ENCODE measurements at regions not wholly inside any gene's neighbourhood (a gene's known extent, or its start where the extent isn't known, plus 50 kb on each side); places are given as distances from the start of the nearest gene placed in this dataset.
"Not testable (repeated sequence)": the region's sequence is repeated elsewhere in the genome, so short reads cannot be mapped to it uniquely, and the experiment has no call there.

- no peak for DNase-seq (ENCODE audit: low read depth)
Observed at GRCh38 chr2:51335087-51336058, 303.4 kb upstream of the NRXN1 start.

GRCh38 chr2:51329512-51329911 lies 297.6 kb upstream of the NRXN1 start:
- no peak for DNase-seq (ENCODE audit: low read depth)

GRCh38 chr2:51324051-51324450 lies 292.1 kb upstream of the NRXN1 start:
- DNase-seq (ENCODE audit: low read depth): no peak

DNA sequence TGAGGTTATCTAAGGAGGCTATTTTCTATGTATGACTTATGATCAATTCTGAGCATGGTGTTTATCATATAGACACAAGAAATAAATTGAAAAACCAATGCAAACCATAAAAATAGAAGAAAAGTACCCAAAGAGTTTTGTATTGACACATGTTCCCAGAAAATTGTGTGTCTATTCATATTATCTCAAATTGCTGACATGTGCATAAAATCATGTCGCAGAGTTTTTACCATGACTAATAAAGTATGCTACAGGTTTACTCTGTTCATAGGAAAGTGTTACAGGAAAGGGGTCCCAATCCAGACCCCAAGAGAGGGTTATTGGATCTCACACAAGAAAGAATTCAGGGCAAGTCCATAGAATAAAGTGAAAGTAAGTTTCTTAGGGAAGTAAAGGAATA lies 290.7 kb upstream of the NRXN1 start:
- no peak for DNase-seq (ENCODE audit: low read depth)

DNA sequence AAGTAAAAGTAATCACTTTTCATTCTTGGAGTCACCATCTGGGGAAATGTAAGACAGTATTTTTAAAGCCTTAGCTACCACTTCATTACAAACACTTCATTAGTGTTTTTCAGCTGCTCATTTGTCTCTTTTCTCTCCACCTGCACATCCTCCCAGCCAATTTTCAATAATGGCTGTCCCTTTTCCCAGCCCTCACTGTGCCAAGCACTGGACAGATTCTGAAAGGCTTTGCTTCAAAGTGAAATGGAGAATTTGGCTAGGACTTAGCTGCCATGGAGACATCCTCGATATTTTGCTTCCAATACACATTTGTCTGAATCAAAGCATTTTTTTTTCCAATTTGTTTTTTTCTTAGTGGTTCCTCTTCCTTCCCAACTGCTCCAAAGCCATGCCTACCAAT lies 272.4 kb upstream of the NRXN1 start:
- no peak for DNase-seq (ENCODE audit: low read depth)

DNA sequence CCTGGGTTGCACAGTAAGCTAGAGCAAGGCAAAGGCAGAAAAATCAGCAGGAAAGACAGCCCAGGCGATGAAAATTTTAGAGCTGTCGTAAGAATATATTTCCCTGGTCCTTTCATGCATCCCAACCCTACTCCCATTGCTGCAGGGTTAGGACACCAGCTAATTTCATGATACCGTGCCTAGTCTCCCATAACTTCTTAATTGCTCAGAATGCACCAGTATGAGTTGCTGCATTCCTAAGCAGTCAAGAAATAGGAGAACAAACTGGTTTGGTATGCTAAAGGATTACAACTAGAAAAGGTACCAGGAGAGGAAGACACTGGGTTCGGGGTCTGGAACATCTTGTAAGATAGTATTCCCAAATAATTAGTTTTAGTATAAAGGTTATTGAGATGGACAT lies 269.4 kb upstream of the NRXN1 start:
- DNase-seq (ENCODE audit: low read depth): no peak

GRCh38 chr2:51299370-51299769 lies 267.4 kb upstream of the NRXN1 start:
- DNase-seq (ENCODE audit: low read depth): no peak

GRCh38 chr2:51297488-51297887 lies 265.6 kb upstream of the NRXN1 start:
- no peak for DNase-seq (ENCODE audit: low read depth)

DNA sequence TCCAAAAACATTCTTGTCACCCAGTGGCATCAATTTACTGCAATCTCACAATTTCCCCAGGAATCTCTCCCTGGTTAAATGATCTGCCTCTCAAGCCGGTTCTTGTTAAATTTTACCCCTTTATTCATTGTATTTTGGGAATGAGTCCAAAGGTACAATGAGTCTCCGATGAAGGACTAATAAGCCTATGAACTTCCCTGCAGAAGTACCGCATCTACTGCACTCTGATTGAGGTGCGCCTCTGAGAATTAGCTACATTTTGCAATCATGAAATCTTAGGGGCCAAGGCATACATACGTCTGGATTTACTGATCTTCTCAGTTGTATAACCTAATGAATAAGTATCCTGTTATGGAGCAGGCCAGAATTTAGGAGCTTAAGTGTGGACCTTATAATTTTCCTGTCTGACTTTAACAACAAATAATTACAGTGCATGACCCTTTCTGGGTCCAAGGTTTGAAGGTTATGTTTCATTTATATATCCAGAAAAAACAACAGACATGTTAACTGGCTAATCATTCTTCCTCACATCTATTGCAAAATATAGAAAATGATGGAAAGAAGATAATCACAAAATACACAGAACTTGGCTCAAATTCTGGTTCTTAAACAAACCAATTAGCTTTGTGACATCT lies 261.8 kb upstream of the NRXN1 start:
- no peak for DNase-seq (ENCODE audit: low read depth)

DNA sequence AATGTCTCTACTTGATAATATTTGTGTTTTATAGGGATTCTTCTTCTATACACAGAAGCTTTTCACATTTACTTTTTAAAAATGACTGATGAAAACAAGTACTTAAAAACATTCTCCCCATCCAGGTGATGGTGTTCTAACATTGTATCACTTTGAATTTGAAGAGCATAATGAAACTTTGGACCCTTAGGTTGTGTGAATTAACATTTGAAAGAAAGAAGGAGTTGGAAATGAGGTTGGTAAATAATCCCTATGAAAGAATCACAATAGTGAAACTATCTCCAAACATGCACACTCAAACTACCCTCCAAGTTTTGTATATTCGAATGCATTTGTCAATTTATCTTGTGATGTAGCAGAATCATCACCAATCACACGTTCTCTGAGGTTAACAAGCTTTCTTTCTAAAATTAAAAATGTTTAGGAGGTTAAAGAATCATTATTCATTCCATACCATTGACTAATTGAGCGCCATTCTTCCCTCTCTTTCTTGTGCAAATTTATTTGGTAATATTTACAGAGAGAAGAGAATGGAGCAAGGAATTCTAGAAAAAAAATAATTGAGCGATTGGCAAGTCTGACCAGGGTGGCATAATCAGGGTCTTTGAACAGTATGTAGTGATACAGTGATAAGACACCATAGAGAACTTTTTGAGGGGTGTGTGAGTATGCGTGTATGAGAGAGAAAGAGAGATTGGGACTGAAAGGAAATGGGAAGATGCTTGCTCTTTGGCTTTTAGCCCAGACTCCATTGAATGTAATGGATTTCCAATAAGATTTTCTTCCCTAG lies 260.0 kb upstream of the NRXN1 start:
- DNase-seq (ENCODE audit: low read depth): no peak

GRCh38 chr2:51290725-51291124 lies 258.8 kb upstream of the NRXN1 start:
- peak; percentile 2 for DNase-seq (ENCODE audit: low read depth)

GRCh38 chr2:51289045-51289444 lies 257.1 kb upstream of the NRXN1 start:
- DNase-seq (ENCODE audit: low read depth): no peak

- no peak for DNase-seq (ENCODE audit: low read depth)
Observed at GRCh38 chr2:51268191-51268590, 236.3 kb upstream of the NRXN1 start.

DNA sequence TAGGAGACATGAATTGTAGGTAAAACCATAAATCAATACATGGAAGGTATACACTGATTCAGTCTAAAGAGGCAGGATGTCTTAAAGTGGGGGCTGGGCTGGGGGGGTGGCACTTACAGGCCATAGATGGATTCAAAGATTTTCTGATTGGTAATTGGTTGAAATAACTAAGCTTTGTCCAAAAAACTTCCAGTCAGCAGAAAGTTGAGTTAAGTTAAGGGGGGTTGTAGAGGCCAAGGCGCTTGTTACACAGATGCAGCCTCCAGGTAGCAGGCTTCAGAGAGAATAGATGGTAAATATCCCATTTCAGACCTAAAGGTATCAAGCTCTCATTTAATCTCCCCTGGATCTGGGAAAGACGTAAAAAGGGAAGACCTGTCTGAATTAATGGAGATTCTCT lies 233.6 kb upstream of the NRXN1 start:
- no peak for DNase-seq (ENCODE audit: low read depth)

DNA sequence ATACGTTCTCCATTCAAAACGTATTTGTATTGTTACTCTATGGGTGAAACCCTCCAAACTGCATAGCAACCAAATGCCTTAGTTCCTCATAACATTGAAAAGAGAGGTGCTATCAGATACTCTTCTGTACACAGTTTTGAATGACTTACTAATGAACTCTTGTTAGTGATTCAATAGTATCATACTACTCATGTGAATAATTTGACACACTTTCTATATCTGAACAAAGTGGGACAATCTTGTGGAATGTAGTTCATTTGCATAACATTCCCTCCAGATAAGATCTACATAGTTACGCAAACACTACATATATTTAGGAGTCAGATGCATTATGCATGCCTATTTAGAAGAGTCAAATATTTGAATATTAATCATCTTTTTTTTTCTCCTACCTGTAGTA lies 232.0 kb upstream of the NRXN1 start:
- no peak for DNase-seq (ENCODE audit: low read depth)

- DNase-seq (ENCODE audit: low read depth): not testable (repeated sequence)
Observed at GRCh38 chr2:51263101-51263500, 231.2 kb upstream of the NRXN1 start.

DNA sequence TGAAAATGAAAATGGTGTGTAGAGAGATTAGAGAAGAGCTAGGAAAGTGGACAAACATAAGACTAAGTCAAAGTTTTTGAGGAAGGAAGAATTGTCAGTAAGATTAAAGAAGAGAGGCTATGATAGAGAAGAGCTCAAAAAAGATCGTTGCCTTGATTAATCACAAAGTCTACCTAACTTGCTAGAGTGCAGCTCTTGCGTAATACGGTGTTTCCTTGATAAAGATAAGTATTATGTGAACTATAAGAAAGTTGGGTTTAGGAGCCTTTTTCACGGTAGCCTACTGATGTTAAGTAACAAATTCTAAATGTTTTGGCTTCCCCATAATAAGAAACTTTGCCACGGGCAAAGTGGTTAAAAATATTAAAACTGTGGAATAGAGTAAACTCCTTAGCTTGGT lies 226.4 kb upstream of the NRXN1 start:
- no peak for DNase-seq (ENCODE audit: low read depth)

DNA sequence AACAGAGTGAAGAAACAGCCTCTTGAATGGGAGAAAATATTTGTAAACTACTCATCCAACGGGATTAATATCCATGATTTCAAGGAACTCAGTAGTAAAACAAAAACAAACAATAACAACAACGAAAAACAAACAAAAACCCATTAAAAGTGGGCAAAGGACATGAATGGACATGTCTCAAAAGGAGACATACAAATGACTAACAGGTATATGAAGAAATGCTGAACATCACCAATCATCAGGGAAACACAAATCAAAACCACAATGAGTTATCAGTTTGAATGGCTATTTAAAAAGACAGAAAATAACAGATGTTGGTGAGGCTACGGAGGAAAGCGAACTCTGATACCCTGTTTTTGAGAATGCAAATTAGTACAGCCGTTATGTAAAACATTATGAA lies 224.8 kb upstream of the NRXN1 start:
- no peak for DNase-seq (ENCODE audit: low read depth)

DNA sequence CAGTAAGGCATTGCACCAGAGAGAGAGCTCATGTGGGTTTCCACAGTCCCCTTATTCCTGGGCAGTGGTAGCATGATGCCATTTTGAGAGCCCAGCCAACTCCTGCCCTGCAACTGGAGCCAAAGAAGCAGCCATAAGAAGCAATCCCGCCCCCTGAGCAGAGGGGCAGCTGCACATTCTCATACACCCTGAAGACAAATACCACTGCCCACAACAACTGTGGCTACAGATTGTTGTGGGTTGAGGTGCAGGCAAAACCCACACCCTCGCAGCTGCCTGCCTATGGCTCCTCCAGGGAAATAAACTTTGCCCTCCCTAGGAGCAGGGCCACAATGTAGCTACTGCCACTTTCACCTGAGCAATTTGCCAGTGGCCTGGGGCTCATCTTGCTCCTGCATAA lies 219.4 kb upstream of the NRXN1 start:
- DNase-seq (ENCODE audit: low read depth): no peak

DNA sequence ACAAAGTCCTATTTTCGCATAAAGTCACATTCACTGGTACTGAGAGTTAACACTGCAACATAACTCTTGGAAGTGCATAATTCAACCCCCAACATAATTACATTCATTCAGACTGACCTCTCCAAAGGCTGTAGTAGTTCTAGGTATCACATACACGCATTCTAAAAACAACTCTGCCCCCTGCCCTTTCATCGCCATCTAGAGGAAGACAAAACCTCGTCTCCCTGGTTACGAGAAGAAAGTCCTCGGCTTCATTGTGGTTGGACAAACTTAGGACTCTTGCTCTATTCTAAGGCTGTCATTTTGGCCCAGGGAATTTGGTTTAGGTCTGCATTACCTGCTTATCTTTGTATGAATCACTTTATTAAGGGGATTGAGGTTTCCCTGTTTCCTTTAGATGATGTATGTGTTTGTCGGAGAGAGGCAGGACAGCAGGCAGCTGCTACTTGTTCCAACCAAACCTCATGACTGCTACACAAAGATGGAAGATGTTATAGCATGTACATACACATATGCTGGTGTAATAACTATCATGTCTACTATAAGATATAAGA lies 215.4 kb upstream of the NRXN1 start:
- DNase-seq (ENCODE audit: low read depth): no peak

DNA sequence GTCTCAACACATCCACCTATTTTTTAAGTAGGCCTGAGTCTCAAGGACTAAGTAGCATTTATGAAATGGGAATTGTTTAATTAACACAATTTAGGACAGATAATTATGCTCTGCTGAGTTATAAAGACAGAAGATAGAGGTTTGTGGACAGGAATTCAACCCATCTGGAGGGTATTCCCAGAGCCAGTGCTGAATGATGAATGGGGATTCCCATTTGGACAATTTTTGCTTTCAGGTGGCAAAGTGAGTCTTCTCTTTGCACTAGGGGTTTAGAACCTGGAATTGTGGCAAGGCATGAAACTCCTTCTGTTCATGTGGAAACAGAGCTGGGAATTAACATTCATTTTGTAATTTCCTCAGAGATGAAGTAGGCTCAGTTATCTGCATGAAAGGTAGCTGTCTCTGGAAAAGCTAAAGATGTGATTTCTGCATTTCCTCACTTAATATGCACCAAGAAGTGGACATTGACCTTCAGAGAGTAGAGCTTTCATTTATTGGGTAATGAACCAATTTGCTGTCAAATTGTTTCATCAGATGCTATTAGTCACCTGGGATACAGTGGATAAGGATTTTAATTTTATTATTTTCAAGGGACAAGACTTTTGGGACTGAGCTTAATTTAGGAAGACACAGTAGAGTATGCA lies 212.1 kb upstream of the NRXN1 start:
- DNase-seq (ENCODE audit: low read depth): no peak

All from stromal cell of bone marrow (primary cell).